Small intestine (tissue), 7 donors: ENCODE measurements at regions not wholly inside any gene's neighbourhood (a gene's known extent, or its start where the extent isn't known, plus 50 kb on each side); places are given as distances from the start of the nearest gene placed in this dataset.
A peak's percentile ranks its signal among the peaks of the same experiment; 100 is the strongest.

Experiments used
- DNase-seq, 2 donors: peaks; one replicate each; pipeline versions ENCODE4 v3.0.0 to v3.0.0-alpha.2; 2013
- FAIRE-seq: peaks from 2 replicates; lab custom pipeline; 2012; peaks lifted over from hg19 to GRCh38; lab: Jason Lieb, UNC
- H3K27ac ChIP-seq, 3 donors: one replicate each; pipeline ENCODE4 v1.5.1; 2013; ENCODE audit warnings: low read length in 2 of 3, mild to moderate bottlenecking in 2 of 3, control low read depth in 1 of 3, inconsistent platforms in 1 of 3, low read depth in 1 of 3, moderate library complexity in 1 of 3
- H3K27me3 ChIP-seq, 3 donors: one replicate each; pipeline ENCODE4 v1.6.1; 2013; ENCODE audit warnings: low read length in 3 of 3, inconsistent platforms in 1 of 3; ENCODE audit not compliant: control insufficient read depth in 3 of 3, insufficient read depth in 3 of 3
- H3K36me3 ChIP-seq, 3 donors: one replicate each; pipeline ENCODE4 v1.6.1; 2013; ENCODE audit warnings: low read length in 3 of 3, inconsistent platforms in 1 of 3, low read depth in 1 of 3, mild to moderate bottlenecking in 1 of 3, moderate library complexity in 1 of 3; ENCODE audit not compliant: control insufficient read depth in 3 of 3, insufficient read depth in 2 of 3
- H3K4me1 ChIP-seq, 3 donors: one replicate each; pipeline ENCODE4 v1.6.1; 2013; ENCODE audit warnings: low read length in 2 of 3, inconsistent platforms in 1 of 3, low read depth in 1 of 3, mild to moderate bottlenecking in 1 of 3, moderate library complexity in 1 of 3; ENCODE audit not compliant: control insufficient read depth in 3 of 3, insufficient read depth in 2 of 3
- H3K4me3 ChIP-seq, 3 donors: one replicate each; pipeline ENCODE4 v1.5.1; 2013; ENCODE audit warnings: low read length in 3 of 3, control low read depth in 1 of 3, inconsistent platforms in 1 of 3, low read depth in 1 of 3, mild to moderate bottlenecking in 1 of 3, moderate library complexity in 1 of 3
- H3K9me3 ChIP-seq, 2 donors: one replicate each; pipeline ENCODE4 v1.6.1; 2013; ENCODE audit warnings: low read depth in 1 of 2, low read length in 1 of 2; ENCODE audit not compliant: control insufficient read depth in 2 of 2, insufficient read depth in 1 of 2
- WGBS, 3 donors: extraction: QIAGEN DNeasy Blood & Tissue Kit; methylation state at CpG; one replicate each; pipeline ENCODE4 v1.1.7; 2013; 5-methylcytosine and 5-hydroxymethylcytosine counted together
- donor health status: healthy with polysubstance abuse.
- donor health status: control.
- donor health status: control.
- donor health status: Bipolar disorder and iron deficiency.
- donor health status: healthy.

DNA sequence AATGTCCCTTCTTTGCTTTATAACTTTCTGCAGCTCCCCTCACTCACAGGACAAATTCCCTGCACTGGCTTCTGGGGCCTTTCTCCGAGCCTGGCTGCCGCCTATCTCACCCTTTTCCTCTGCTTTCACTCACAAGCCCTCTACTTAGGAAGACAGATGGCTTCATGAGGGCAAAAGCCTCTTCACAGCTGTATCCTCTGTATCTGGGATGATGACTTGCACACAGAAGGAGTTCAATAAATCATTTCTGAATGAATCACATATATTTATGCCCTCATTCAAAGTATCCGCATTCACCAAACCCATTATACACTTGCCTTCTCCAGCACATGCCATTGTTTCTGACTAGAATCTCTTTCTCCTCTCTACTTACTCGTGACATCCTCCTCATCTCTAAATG lies 159.0 kb upstream of the RIPOR2 start:
- 81 to 88% (median 85%) methylated on average over 4 of the region's 4 CpGs for WGBS, 3 donors
- no peak overlapping the region for H3K4me3 ChIP-seq

DNA sequence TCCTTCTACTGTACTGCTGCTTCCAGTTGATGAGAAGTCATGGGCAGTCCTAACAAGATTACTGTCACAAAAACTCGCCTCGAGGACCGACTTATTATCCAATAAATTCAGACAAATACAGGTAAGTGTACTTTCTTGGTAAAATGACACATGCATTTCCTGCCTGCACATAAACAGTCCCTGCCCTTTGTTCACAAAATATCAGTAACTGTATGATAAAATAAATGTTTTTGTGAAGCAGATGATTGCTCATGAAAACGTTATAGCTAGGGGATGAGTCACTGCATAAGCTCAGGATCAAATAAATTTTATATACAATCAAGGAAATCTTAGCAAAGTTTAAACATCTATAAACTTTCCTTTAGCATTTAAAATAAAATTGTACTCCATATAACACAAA lies 164.5 kb upstream of the RIPOR2 start:
- no peak overlapping the region for H3K27ac ChIP-seq
- WGBS, 3 donors = 27 to 42% (median 35%) methylated on average over 4 of the region's 4 CpGs

More for the DNA sequence above, 159.0 kb upstream of the RIPOR2 start:
- H3K27ac ChIP-seq = no peak overlapping the region
- no peaks in the 10 kb centered on the region for H3K36me3 ChIP-seq
- no peak for DNase-seq
- FAIRE-seq = no peak
- no peaks in the 10 kb centered on the region for H3K4me1 ChIP-seq
- H3K27me3 ChIP-seq = no peaks in the 10 kb centered on the region
- H3K9me3 ChIP-seq = no peaks in the 10 kb centered on the region

DNA sequence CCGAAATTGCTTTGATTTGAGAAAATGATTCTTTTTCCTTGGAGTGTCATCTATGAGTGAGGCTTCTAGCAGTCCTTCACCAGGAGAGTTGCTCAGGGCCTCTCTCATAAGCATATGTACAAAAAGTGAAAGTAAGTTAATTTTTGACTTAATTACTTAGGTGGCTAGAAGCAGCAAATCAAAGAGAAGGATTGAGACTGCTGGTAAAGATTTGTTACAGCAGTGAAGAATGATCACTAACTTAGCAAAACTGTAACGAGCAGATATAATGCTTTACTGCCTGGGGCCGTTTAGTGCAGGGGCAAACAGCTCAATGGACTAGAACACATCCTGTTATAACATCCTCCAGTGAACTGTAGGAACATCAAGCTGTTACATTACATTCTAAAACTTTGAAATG lies 167.8 kb upstream of the RIPOR2 start:
- no peak overlapping the region for H3K4me3 ChIP-seq

More for the DNA sequence above, 164.5 kb upstream of the RIPOR2 start:
- DNase-seq (no peak), FAIRE-seq (no peak)
- H3K4me3 ChIP-seq = no peak overlapping the region
- H3K4me1 ChIP-seq = no peaks in the 10 kb centered on the region
- peaks cover 0 to 3% (median 0%) of the 10 kb centered on the region in 3 donors for H3K36me3 ChIP-seq
- H3K9me3 ChIP-seq = no peaks in the 10 kb centered on the region
- no peaks in the 10 kb centered on the region for H3K27me3 ChIP-seq

DNA sequence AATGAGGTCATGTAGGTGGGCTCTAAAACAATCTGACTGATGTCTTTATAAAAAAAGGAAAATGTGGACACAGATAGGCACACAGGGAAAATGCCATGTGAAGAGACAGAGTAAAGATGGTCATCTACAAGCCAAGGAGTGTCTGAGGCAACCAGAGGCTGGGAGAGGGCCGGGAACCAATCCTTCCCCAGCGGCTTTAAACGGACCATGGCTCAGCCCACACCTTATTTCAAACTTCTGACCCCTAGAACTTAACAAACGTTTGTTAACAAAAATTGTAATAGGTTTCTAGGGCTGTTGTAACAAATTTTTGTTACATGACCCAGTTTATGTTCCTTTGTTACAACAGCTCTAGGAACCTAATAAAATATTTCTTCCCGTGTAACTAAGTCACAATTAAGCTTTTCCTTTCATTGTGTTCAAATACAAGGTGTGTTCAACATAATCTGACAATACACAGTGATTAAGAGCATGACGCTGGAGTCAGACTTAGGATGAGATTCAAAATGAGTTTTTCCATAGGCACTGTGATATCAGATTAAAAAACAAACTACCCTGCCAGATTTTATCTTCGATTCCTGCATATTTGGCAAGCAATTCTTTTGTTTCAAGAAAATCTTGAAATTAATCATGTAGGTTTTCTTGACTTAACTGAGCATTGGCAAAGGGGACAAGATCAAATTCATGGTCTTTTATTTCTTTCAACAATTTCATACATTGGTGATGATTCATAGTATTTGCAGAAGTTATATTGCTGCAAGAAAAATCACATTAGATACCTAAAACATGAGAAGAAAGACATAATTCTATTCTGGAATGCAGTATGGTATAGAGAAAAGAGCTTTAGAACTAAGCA lies 169.5 kb upstream of the RIPOR2 start:
- Histone ChIP-seq H3K36me3 (peaks cover 0 to 8% (median 0%) of the 10 kb centered on the region in 3 donors), H3K27ac (peak overlapping the region in 1 of 3 donors; percentile 58), H3K27me3 (no peaks in the 10 kb centered on the region), H3K4me1 (no peaks in the 10 kb centered on the region), H3K9me3 (no peaks in the 10 kb centered on the region), H3K4me3 (no peak overlapping the region)
- WGBS, 3 donors = 66 to 81% (median 79%) methylated on average over 7 of the region's 7 CpGs
- FAIRE-seq (no peak), DNase-seq (no peak)

More for the DNA sequence above, 167.8 kb upstream of the RIPOR2 start:
- DNase-seq (no peak), FAIRE-seq (no peak)
- 38 to 54% (median 47%) methylated on average over 3 of the region's 3 CpGs for WGBS, 3 donors
- Histone ChIP-seq H3K4me1 (no peaks in the 10 kb centered on the region), H3K27me3 (no peaks in the 10 kb centered on the region), H3K9me3 (no peaks in the 10 kb centered on the region), H3K27ac (no peak overlapping the region), H3K36me3 (peaks cover 0 to 6% (median 0%) of the 10 kb centered on the region in 3 donors)

DNA sequence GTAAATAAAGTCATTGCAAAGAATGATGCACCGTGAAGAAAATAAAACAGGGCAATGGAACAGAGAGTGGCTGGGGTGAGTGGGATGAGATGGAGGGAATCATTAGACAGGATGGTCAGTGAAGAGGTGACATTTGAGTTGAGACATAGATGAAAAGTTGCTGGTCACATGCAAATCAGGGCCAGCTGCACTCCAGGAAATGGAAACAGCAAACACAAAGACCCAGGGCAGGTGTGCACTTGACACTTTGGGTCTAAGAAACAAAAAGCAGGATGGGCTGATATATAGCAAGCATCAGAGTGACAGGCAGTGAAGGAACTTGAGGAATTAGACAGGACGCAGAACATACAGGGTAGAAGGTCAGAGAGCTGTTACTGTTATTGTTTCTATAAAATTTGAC lies 171.5 kb upstream of the RIPOR2 start:
- Histone ChIP-seq H3K9me3 (no peaks in the 10 kb centered on the region), H3K36me3 (peaks cover 0 to 8% (median 0%) of the 10 kb centered on the region in 3 donors), H3K27ac (no peak overlapping the region), H3K4me1 (no peaks in the 10 kb centered on the region), H3K27me3 (no peaks in the 10 kb centered on the region), H3K4me3 (no peak overlapping the region)
- no peak for FAIRE-seq
- no peak for DNase-seq
- 52 to 91% (median 60%) methylated on average over 2 of the region's 2 CpGs for WGBS, 3 donors

DNA sequence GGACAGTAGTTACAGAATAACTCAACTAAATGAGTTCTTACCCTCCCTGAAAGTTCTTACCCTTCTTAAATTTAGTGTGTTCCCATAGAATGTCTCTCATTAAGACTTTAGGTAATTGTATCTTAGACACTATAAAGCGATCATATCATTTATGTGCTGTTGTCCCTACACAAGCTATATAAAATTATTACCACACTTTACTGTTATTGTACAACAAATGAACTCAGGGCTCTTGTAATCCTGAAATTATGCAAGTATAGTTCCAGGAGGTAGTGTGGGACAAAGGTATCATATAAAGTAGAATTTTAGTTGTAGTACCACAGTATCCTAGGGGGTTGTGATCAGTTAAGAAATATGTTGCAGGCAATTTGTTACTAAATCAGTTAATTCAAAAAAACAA lies 167.4 kb upstream of the CARMIL1 start:
- Histone ChIP-seq H3K36me3 (peaks cover 0 to 3% (median 0%) of the 10 kb centered on the region in 3 donors), H3K27me3 (no peaks in the 10 kb centered on the region)

DNA sequence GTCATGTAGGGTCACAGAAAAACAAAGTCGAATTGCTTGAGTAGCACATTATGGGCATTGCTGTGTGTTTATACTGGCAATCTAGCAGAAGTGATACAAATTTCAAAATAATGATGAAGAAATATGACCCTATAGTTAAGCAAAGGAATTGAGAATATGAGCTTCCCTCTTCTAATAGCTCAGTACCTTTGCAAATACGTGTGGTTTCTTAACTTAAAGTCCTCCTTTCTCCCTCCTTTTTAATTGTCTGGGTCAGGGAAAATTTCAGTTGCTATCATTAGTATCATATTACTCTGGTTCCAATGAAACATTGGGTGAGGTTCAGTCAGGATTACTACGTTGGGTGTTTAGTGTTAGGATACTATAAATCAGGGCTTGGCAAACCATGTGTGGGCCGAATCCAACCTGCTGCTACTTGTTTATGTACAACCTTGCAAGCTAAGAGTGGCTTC lies 166.8 kb upstream of the CARMIL1 start:
- Histone ChIP-seq H3K27ac (no peak overlapping the region), H3K36me3 (peaks cover 0 to 2% (median 0%) of the 10 kb centered on the region in 3 donors), H3K27me3 (no peaks in the 10 kb centered on the region), H3K9me3 (no peaks in the 10 kb centered on the region), H3K4me3 (no peak overlapping the region), H3K4me1 (no peaks in the 10 kb centered on the region)
- WGBS, 3 donors = 62 to 74% (median 71%) methylated on average over 4 of the region's 4 CpGs
- FAIRE-seq (no peak), DNase-seq (no peak)

More for the DNA sequence above, 167.4 kb upstream of the CARMIL1 start:
- 98% methylated on average over 1 of the region's 1 CpG for WGBS, 3 donors
- Histone ChIP-seq H3K9me3 (no peaks in the 10 kb centered on the region), H3K27ac (no peak overlapping the region), H3K4me1 (no peaks in the 10 kb centered on the region), H3K4me3 (no peak overlapping the region)
- DNase-seq (no peak), FAIRE-seq (no peak)

DNA sequence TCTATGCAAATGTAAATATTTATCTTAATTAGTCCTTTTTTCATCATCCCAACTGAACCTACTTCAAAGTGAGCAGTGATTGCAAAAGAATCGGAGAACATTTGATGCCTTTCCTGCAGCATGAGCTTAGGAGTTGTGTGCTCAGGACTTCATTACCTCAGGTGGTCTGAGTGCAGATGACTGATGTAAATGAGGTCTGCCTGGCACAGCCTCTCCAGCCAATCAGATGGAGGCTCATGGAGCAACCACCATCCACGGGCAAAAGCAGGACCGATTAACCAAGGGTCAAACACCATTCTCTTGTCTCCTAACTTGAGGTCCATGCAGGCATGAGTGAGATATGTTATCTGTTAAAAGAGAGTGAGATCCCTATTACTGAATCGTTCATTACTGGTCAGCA lies 165.7 kb upstream of the CARMIL1 start:
- peaks cover 0 to 2% (median 0%) of the 10 kb centered on the region in 3 donors for H3K36me3 ChIP-seq
- no peak for FAIRE-seq

More for the DNA sequence above, 165.7 kb upstream of the CARMIL1 start:
- Histone ChIP-seq H3K27ac (no peak overlapping the region), H3K4me3 (no peak overlapping the region), H3K4me1 (peaks cover 0 to under 1% (median 0%) of the 10 kb centered on the region in 3 donors), H3K9me3 (no peaks in the 10 kb centered on the region), H3K27me3 (no peaks in the 10 kb centered on the region)
- WGBS, 3 donors = 61 to 81% (median 72%) methylated on average over 4 of the region's 4 CpGs
- no peak for DNase-seq
